ENCODE measurements at regions not wholly inside any gene's neighbourhood (a gene's known extent, or its start where the extent isn't known, plus 50 kb on each side); places are given as distances from the start of the nearest gene placed in this dataset.

GRCh38 chr1:36743286-36744005, 260.7 kb upstream of the CSF3R start:
- no peaks in the 10 kb centered on the region for H3K9me3 Mint-ChIP-seq (ENCODE audit: low read depth)
- H3K36me3 Mint-ChIP-seq, result no peaks in the 10 kb centered on the region
- no peaks in the 10 kb centered on the region for H3K4me1 Mint-ChIP-seq
- no peak overlapping the region for H3K4me3 Mint-ChIP-seq
- no peak overlapping the region for H3K27ac Mint-ChIP-seq
- ATAC-seq, result no peak
- peaks cover 15% of the 10 kb centered on the region for H3K27me3 Mint-ChIP-seq
- CTCF ChIA-PET, result no interaction called here
- DNase-seq, result no peak

GRCh38 chr1:36741066-36741465, 258.4 kb upstream of the CSF3R start:
- DNase-seq (no peak), ATAC-seq (no peak)
- no peaks in the 10 kb centered on the region for H3K4me1 Mint-ChIP-seq
- H3K4me3 Mint-ChIP-seq, result no peak overlapping the region
- no peaks in the 10 kb centered on the region for H3K36me3 Mint-ChIP-seq
- peaks cover 29% of the 10 kb centered on the region for H3K27me3 Mint-ChIP-seq
- CTCF ChIA-PET, result no interaction called here
- no peak overlapping the region for H3K27ac Mint-ChIP-seq
- H3K9me3 Mint-ChIP-seq (ENCODE audit: low read depth), result no peaks in the 10 kb centered on the region

- Mint-ChIP-seq H3K4me3 (no peak overlapping the region), H3K27ac (no peak overlapping the region), H3K36me3 (no peaks in the 10 kb centered on the region), H3K27me3 (peaks cover 28% of the 10 kb centered on the region), H3K4me1 (no peaks in the 10 kb centered on the region), H3K9me3 (ENCODE audit: low read depth) (no peaks in the 10 kb centered on the region)
- ATAC-seq (no peak), DNase-seq (no peak)
- CTCF ChIA-PET, result no interaction called here
These were observed 257.7 kb upstream of the CSF3R start for GRCh38 chr1:36740446-36740845.

- no peaks in the 10 kb centered on the region for H3K4me1 Mint-ChIP-seq
- H3K4me3 Mint-ChIP-seq, result no peak overlapping the region
- no peak overlapping the region for H3K27ac Mint-ChIP-seq
- ATAC-seq, result no peak
- H3K36me3 Mint-ChIP-seq, result no peaks in the 10 kb centered on the region
- H3K27me3 Mint-ChIP-seq, result peaks cover 28% of the 10 kb centered on the region
- DNase-seq, result no peak
- CTCF ChIA-PET, result no interaction called here
- H3K9me3 Mint-ChIP-seq (ENCODE audit: low read depth), result no peaks in the 10 kb centered on the region
These were observed 257.1 kb upstream of the CSF3R start for GRCh38 chr1:36739703-36740289.

GRCh38 chr1:36738245-36738644, 255.5 kb upstream of the CSF3R start:
- H3K27me3 Mint-ChIP-seq, result peaks cover 31% of the 10 kb centered on the region
- ATAC-seq (no peak), DNase-seq (no peak)
- no peaks in the 10 kb centered on the region for H3K9me3 Mint-ChIP-seq (ENCODE audit: low read depth)
- H3K4me3 Mint-ChIP-seq, result no peak overlapping the region
- H3K36me3 Mint-ChIP-seq, result no peaks in the 10 kb centered on the region
- no peaks in the 10 kb centered on the region for H3K4me1 Mint-ChIP-seq
- H3K27ac Mint-ChIP-seq, result no peak overlapping the region
- CTCF ChIA-PET, result no interaction called here

GRCh38 chr1:36737767-36738166, 255.1 kb upstream of the CSF3R start:
- Mint-ChIP-seq H3K27me3 (peaks cover 32% of the 10 kb centered on the region), H3K27ac (no peak overlapping the region), H3K4me3 (no peak overlapping the region), H3K9me3 (ENCODE audit: low read depth) (no peaks in the 10 kb centered on the region), H3K4me1 (no peaks in the 10 kb centered on the region), H3K36me3 (no peaks in the 10 kb centered on the region)
- ATAC-seq (no peak), DNase-seq (no peak)
- CTCF ChIA-PET, result no interaction called here

GRCh38 chr1:36737038-36737555, 254.4 kb upstream of the CSF3R start:
- ATAC-seq, result no peak
- no peaks in the 10 kb centered on the region for H3K9me3 Mint-ChIP-seq (ENCODE audit: low read depth)
- no peaks in the 10 kb centered on the region for H3K4me1 Mint-ChIP-seq
- H3K27me3 Mint-ChIP-seq, result peaks cover 35% of the 10 kb centered on the region
- H3K36me3 Mint-ChIP-seq, result no peaks in the 10 kb centered on the region
- DNase-seq, result no peak
- H3K27ac Mint-ChIP-seq, result no peak overlapping the region
- no peak overlapping the region for H3K4me3 Mint-ChIP-seq
- CTCF ChIA-PET, result interaction anchor here (1.3 kb wide), 1 partner anchor 11 kb away, joined by 3 read pairs; no protein-coding TSS in a partner anchor

- H3K9me3 Mint-ChIP-seq (ENCODE audit: low read depth), result no peaks in the 10 kb centered on the region
- H3K4me3 Mint-ChIP-seq, result no peak overlapping the region
- ATAC-seq (no peak), DNase-seq (peak; percentile 14)
- H3K27ac Mint-ChIP-seq, result no peak overlapping the region
- CTCF ChIA-PET, result interaction anchor here (1.3 kb wide), 1 partner anchor 10 kb away, joined by 3 read pairs; no protein-coding TSS in a partner anchor
- H3K36me3 Mint-ChIP-seq, result no peaks in the 10 kb centered on the region
- H3K4me1 Mint-ChIP-seq, result no peaks in the 10 kb centered on the region
- H3K27me3 Mint-ChIP-seq, result peaks cover 35% of the 10 kb centered on the region
These were observed 253.4 kb upstream of the CSF3R start for GRCh38 chr1:36735939-36736730.

- CTCF ChIA-PET, result no interaction called here
- no peak overlapping the region for H3K27ac Mint-ChIP-seq
- H3K4me1 Mint-ChIP-seq, result no peaks in the 10 kb centered on the region
- no peak for ATAC-seq
- no peak overlapping the region for H3K4me3 Mint-ChIP-seq
- no peak for DNase-seq
- no peaks in the 10 kb centered on the region for H3K36me3 Mint-ChIP-seq
- H3K27me3 Mint-ChIP-seq, result peaks cover 35% of the 10 kb centered on the region
- no peaks in the 10 kb centered on the region for H3K9me3 Mint-ChIP-seq (ENCODE audit: low read depth)
These were observed 252.7 kb upstream of the CSF3R start for GRCh38 chr1:36735436-36735835.

GRCh38 chr1:36734356-36734755, 251.6 kb upstream of the CSF3R start:
- no peak overlapping the region for H3K27ac Mint-ChIP-seq
- H3K9me3 Mint-ChIP-seq (ENCODE audit: low read depth), result no peaks in the 10 kb centered on the region
- H3K27me3 Mint-ChIP-seq, result peaks cover 36% of the 10 kb centered on the region
- peaks cover 5% of the 10 kb centered on the region for H3K4me1 Mint-ChIP-seq
- DNase-seq (no peak), ATAC-seq (no peak)
- CTCF ChIA-PET, result no interaction called here
- no peaks in the 10 kb centered on the region for H3K36me3 Mint-ChIP-seq
- no peak overlapping the region for H3K4me3 Mint-ChIP-seq

- H3K4me1 Mint-ChIP-seq, result peaks cover 5% of the 10 kb centered on the region
- CTCF ChIA-PET, result no interaction called here
- no peaks in the 10 kb centered on the region for H3K36me3 Mint-ChIP-seq
- ATAC-seq (no peak), DNase-seq (no peak)
- H3K27me3 Mint-ChIP-seq, result peaks cover 39% of the 10 kb centered on the region
- no peak overlapping the region for H3K4me3 Mint-ChIP-seq
- H3K27ac Mint-ChIP-seq, result no peak overlapping the region
- H3K9me3 Mint-ChIP-seq (ENCODE audit: low read depth), result no peaks in the 10 kb centered on the region
These were observed 251.0 kb upstream of the CSF3R start for GRCh38 chr1:36733748-36734147.

- Mint-ChIP-seq H3K36me3 (no peaks in the 10 kb centered on the region), H3K27me3 (peaks cover 21% of the 10 kb centered on the region), H3K4me3 (no peak overlapping the region), H3K27ac (no peak overlapping the region), H3K9me3 (ENCODE audit: low read depth) (no peaks in the 10 kb centered on the region), H3K4me1 (peaks cover 5% of the 10 kb centered on the region)
- ATAC-seq (no peak), DNase-seq (no peak)
- CTCF ChIA-PET, result no interaction called here
These were observed 249.3 kb upstream of the CSF3R start for GRCh38 chr1:36732015-36732356.

GRCh38 chr1:36731226-36732014, 248.7 kb upstream of the CSF3R start:
- peaks cover 5% of the 10 kb centered on the region for H3K4me1 Mint-ChIP-seq
- no peaks in the 10 kb centered on the region for H3K36me3 Mint-ChIP-seq
- ATAC-seq (no peak), DNase-seq (no peak)
- H3K27ac Mint-ChIP-seq, result no peak overlapping the region
- CTCF ChIA-PET, result interaction anchor here (1.2 kb wide), 1 partner anchor 215 kb away, joined by 3 read pairs; no protein-coding TSS in a partner anchor
- H3K9me3 Mint-ChIP-seq (ENCODE audit: low read depth), result no peaks in the 10 kb centered on the region
- peaks cover 16% of the 10 kb centered on the region for H3K27me3 Mint-ChIP-seq
- no peak overlapping the region for H3K4me3 Mint-ChIP-seq
